MM.1S (cell line): ENCODE measurements at regions not wholly inside any gene's neighbourhood (a gene's known extent, or its start where the extent isn't known, plus 50 kb on each side); places are given as distances from the start of the nearest gene placed in this dataset.
A peak's percentile ranks its signal among the peaks of the same experiment; 100 is the strongest.

Experiments
- DNase-seq: peaks from one replicate; pipeline ENCODE4 v3.0.0-alpha.2; 2015
- H2AFZ ChIP-seq: fragments of 300-600 bp; sonication (generic); 2 replicates; pipeline ENCODE4 v1.6.0; 2016; ENCODE audit warnings: antibody characterized with exemption, low read length
- H3F3A ChIP-seq: fragments of 300-600 bp; sonication (generic); 2 replicates; pipeline ENCODE4 v1.6.1; 2016; ENCODE audit warnings: mild to moderate bottlenecking, antibody characterized with exemption, low read length, moderate library complexity, mixed read lengths; ENCODE audit not compliant: insufficient read depth
- H3K27ac ChIP-seq: fragments of 300-600 bp; sonication (generic); 2 replicates; pipeline ENCODE4 v1.5.1; 2016; ENCODE audit warnings: mild to moderate bottlenecking, low read length
- H3K27me3 ChIP-seq: fragments of 300-600 bp; sonication (generic); replicated peaks from 2 replicates; pipeline ENCODE4 v1.6.0; 2016; ENCODE audit warnings: low read length; ENCODE audit not compliant: insufficient read depth
- H3K36me3 ChIP-seq: fragments of 300-600 bp; sonication (generic); replicated peaks from 2 replicates; pipeline ENCODE4 v1.6.1; 2016; ENCODE audit warnings: mild to moderate bottlenecking, low read length, mixed read lengths; ENCODE audit not compliant: insufficient read depth
- H3K4me1 ChIP-seq: fragments of 300-600 bp; sonication (generic); 2 replicates; pipeline ENCODE4 v1.6.1; 2016; ENCODE audit warnings: low read length, mixed read lengths
- H3K4me2 ChIP-seq: fragments of 300-600 bp; sonication (generic); 2 replicates; pipeline ENCODE4 v1.6.0; 2016; ENCODE audit warnings: low read depth, low read length
- H3K4me3 ChIP-seq: fragments of 300-600 bp; sonication (generic); 2 replicates; pipeline ENCODE4 v1.5.1; 2016; ENCODE audit warnings: low read length, mixed read lengths
- H3K79me2 ChIP-seq: fragments of 300-600 bp; sonication (generic); 2 replicates; pipeline ENCODE4 v1.6.1; 2016; ENCODE audit warnings: mixed run types, low read length, mixed read lengths
- H3K9ac ChIP-seq: fragments of 300-600 bp; sonication (generic); 2 replicates; pipeline ENCODE4 v1.6.1; 2016; ENCODE audit warnings: low read length, mixed read lengths
- H3K9me2 ChIP-seq: fragments of 300-600 bp; sonication (generic); replicated peaks from 2 replicates; pipeline ENCODE4 v1.6.1; 2016; ENCODE audit warnings: mild to moderate bottlenecking, low read length, mixed read lengths; ENCODE audit not compliant: insufficient read depth
- H3K9me3 ChIP-seq: fragments of 300-600 bp; sonication (generic); replicated peaks from 2 replicates; pipeline ENCODE4 v1.6.1; 2016; ENCODE audit warnings: mild to moderate bottlenecking, low read length, mixed read lengths; ENCODE audit not compliant: insufficient read depth
- H4K20me1 ChIP-seq: fragments of 300-600 bp; sonication (generic); 2 replicates; pipeline ENCODE4 v1.6.1; 2016; ENCODE audit warnings: mild to moderate bottlenecking, low read length, moderate library complexity, mixed read lengths; ENCODE audit not compliant: insufficient read depth
- EZH2 ChIP-seq: fragments of 300-600 bp; sonication (generic); optimal IDR thresholded peaks from 2 replicates; pipeline ENCODE3; 2017; ENCODE audit warnings: low read depth, mild to moderate bottlenecking, antibody characterized with exemption, low read length, mixed read lengths
- EZH2phosphoT487 ChIP-seq: fragments of 300-600 bp; sonication (generic); IDR thresholded peaks from 2 replicates; pipeline ENCODE4 v1.6.1; 2018; ENCODE audit warnings: antibody characterized with exemption, low read length
- TF ChIP-seq, protein P1 (sequence below): fragments of 300-600 bp; sonication (generic); IDR thresholded peaks from 2 replicates; pipeline ENCODE4 v1.5.1; 2016; ENCODE audit warnings: antibody characterized with exemption, low read length, mixed read lengths

DNA sequence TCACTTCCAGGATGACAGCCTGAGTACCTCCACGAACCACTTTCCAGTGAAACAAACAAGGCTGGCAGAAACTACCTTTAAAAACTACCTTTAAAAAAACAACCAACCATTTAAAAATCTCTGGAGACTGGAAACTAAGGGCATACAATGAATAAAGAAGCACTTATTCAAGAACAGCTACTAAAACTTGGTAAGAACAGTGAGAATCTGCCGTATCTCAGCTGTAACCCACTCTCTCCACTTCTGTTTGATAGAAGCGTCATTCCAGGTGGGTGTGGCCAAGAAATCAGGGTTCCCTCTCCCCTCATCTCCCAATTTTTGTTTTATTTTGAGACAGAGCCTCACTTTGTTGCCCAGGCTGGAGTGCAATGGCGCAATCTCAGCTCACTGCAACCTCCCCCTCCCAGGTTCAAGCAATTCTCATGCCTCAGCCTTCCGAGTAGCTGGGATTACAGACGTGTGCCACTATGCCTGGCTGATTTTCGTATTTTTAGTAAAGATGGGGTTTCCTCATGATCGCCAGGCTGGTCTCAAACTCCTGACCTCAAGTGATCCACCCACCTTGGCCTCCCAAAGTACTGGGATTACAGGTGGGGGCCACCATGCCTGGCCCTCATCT, 158.8 kb upstream of the CHST15 start:
- Histone ChIP-seq H3K4me1 (peaks cover 22% of the 10 kb centered on the region), H4K20me1 (no peaks in the 10 kb centered on the region), H3K79me2 (no peaks in the 10 kb centered on the region), H3F3A (peaks cover 6% of the 10 kb centered on the region; the same call in 1 of the 2 replicates), H3K4me3 (no peak overlapping the region), H2AFZ (no peak overlapping the region), H3K36me3 (no peaks in the 10 kb centered on the region), H3K9me2 (no peaks in the 10 kb centered on the region), H3K9me3 (no peaks in the 10 kb centered on the region), H3K9ac (no peak overlapping the region; the same call in 1 of the 2 replicates), H3K27me3 (no peaks in the 10 kb centered on the region), H3K27ac (peak overlapping the region; percentile 12; the same call in 1 of the 2 replicates), H3K4me2 (peak overlapping the region; percentile 46)
- no peak for TF ChIP-seq EZH2
- TF ChIP-seq EZH2phosphoT487: no peak
- TF ChIP-seq, protein P1, sequence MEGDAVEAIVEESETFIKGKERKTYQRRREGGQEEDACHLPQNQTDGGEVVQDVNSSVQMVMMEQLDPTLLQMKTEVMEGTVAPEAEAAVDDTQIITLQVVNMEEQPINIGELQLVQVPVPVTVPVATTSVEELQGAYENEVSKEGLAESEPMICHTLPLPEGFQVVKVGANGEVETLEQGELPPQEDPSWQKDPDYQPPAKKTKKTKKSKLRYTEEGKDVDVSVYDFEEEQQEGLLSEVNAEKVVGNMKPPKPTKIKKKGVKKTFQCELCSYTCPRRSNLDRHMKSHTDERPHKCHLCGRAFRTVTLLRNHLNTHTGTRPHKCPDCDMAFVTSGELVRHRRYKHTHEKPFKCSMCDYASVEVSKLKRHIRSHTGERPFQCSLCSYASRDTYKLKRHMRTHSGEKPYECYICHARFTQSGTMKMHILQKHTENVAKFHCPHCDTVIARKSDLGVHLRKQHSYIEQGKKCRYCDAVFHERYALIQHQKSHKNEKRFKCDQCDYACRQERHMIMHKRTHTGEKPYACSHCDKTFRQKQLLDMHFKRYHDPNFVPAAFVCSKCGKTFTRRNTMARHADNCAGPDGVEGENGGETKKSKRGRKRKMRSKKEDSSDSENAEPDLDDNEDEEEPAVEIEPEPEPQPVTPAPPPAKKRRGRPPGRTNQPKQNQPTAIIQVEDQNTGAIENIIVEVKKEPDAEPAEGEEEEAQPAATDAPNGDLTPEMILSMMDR: no peak
- no peak for DNase-seq

DNA sequence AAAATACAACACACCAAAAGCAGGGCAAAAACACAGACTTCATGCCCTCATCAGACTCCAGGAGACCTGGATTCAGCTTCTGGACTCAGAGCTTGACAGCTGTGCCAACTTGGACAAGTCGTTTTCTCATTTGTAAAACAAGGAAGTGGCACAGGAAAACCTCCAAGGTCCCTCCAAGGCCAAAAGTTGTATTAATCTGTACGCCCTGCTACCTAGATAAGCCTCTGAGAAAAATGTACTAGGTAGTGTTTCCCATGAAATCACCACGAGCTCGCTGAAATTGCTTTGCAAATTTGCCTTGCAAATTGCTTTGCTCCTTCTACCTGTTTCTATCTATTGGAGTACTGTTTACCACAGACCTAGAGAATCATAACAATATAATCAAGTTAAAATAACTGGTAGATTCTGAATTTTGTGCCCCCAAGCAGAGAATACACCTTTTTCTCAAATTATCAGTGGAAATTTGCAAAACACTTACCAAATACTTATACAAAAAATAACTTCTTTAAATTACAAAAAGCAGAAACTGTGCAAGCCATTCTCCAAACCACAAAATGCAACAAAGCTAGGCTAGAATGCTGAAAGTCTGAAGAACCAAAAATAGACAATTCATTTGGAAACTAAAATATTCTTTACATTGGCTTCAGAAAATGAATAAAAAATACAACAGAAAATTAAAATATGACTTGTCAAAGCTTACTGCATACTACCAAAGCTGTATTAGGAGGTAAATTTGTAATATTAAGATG, 158.1 kb upstream of the CHST15 start:
- H3K4me2 ChIP-seq: peak overlapping the region; percentile 46
- no peak overlapping the region for H3K4me3 ChIP-seq
- 0 out of 2 replicates have a peak overlapping the region, but pooled peaks have one; percentile 2 for H2AFZ ChIP-seq

DNA sequence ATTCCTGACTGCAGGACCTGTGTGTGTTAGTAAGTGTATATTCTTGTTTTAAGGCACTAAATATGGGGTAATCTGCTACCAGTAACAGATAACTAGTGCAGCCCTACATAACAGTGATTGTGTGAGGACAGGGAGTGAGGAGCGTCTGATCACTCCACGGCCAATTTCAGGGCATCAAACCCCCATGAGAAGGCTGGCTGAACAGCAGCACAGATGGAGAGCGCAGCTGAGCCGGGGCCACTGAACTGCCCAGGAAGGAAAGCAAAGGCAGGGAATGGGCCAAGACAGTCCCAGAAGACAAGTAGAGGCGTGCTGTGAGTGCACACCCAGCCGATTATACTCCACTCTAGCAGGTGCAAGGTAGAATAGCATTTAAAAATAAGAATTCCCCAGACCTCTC, 157.1 kb upstream of the CHST15 start:
- H3K9me3 ChIP-seq: no peaks in the 10 kb centered on the region
- TF ChIP-seq, protein P1: no peak
- TF ChIP-seq EZH2 (no peak), EZH2phosphoT487 (no peak)
- H4K20me1 ChIP-seq: no peaks in the 10 kb centered on the region
- DNase-seq: no peak
- no peak overlapping the region for H3K4me3 ChIP-seq
- no peak overlapping the region for H2AFZ ChIP-seq
- no peak overlapping the region for H3K27ac ChIP-seq
- no peak overlapping the region for H3K9ac ChIP-seq
- peaks cover 22% of the 10 kb centered on the region for H3K4me1 ChIP-seq
- H3K27me3 ChIP-seq: no peaks in the 10 kb centered on the region
- H3K79me2 ChIP-seq: no peaks in the 10 kb centered on the region
- peak overlapping the region; percentile 46; the same call in 1 of the 2 replicates for H3K4me2 ChIP-seq
- H3F3A ChIP-seq: peaks cover 6% of the 10 kb centered on the region; the same call in 1 of the 2 replicates
- H3K9me2 ChIP-seq: no peaks in the 10 kb centered on the region
- no peaks in the 10 kb centered on the region for H3K36me3 ChIP-seq

More for the DNA sequence above, 158.1 kb upstream of the CHST15 start:
- Histone ChIP-seq H3K4me1 (peaks cover 22% of the 10 kb centered on the region), H3K27me3 (no peaks in the 10 kb centered on the region), H3K9me3 (no peaks in the 10 kb centered on the region), H4K20me1 (no peaks in the 10 kb centered on the region), H3K79me2 (no peaks in the 10 kb centered on the region), H3K9me2 (no peaks in the 10 kb centered on the region), H3K9ac (no peak overlapping the region; the same call in 1 of the 2 replicates), H3K36me3 (no peaks in the 10 kb centered on the region), H3F3A (peaks cover 6% of the 10 kb centered on the region; the same call in 1 of the 2 replicates), H3K27ac (peak overlapping the region; percentile 12; the same call in 1 of the 2 replicates)
- TF ChIP-seq, protein P1: no peak
- peak; percentile 34 for DNase-seq
